ENCODE measurements at regions not wholly inside any gene's neighbourhood (a gene's known extent, or its start where the extent isn't known, plus 50 kb on each side); places are given as distances from the start of the nearest gene placed in this dataset.
"Not testable (repeated sequence)": the region's sequence is repeated elsewhere in the genome, so short reads cannot be mapped to it uniquely, and the experiment has no call there.

GRCh38 chr5:143659599-143660238 is 152.2 kb upstream of the HMHB1 start:
- DNase-seq: no peak

GRCh38 chr5:143658956-143659355 is 153.0 kb upstream of the HMHB1 start:
- DNase-seq: no peak

- peak; percentile 17 for DNase-seq
These were observed 154.2 kb upstream of the HMHB1 start for GRCh38 chr5:143657647-143658285.

GRCh38 chr5:143653766-143654282 is 158.1 kb upstream of the HMHB1 start:
- no peak for DNase-seq

GRCh38 chr5:143653256-143653655 is 158.7 kb upstream of the HMHB1 start:
- no peak for DNase-seq

GRCh38 chr5:143652108-143652700 is 159.8 kb upstream of the HMHB1 start:
- no peak for DNase-seq

- no peak for DNase-seq
These were observed 161.9 kb upstream of the HMHB1 start for GRCh38 chr5:143649937-143650621.

GRCh38 chr5:143648696-143649095 is 163.3 kb upstream of the HMHB1 start:
- DNase-seq: peak; percentile 29

- DNase-seq: no peak
These were observed 165.0 kb upstream of the HMHB1 start for GRCh38 chr5:143646961-143647360.

- no peak for DNase-seq
These were observed 166.6 kb upstream of the HMHB1 start for GRCh38 chr5:143645356-143645755.

GRCh38 chr5:143644727-143645126 is 167.2 kb upstream of the HMHB1 start:
- no peak for DNase-seq

- DNase-seq: no peak
These were observed 169.2 kb upstream of the HMHB1 start for GRCh38 chr5:143642791-143643190.

- DNase-seq: no peak
These were observed 170.2 kb upstream of the HMHB1 start for GRCh38 chr5:143641549-143642355.

GRCh38 chr5:143638654-143639053 is 173.3 kb upstream of the HMHB1 start:
- no peak for DNase-seq

- DNase-seq: no peak
These were observed 174.9 kb upstream of the HMHB1 start for GRCh38 chr5:143636931-143637528.

- DNase-seq: no peak
These were observed 176.1 kb upstream of the HMHB1 start for GRCh38 chr5:143635888-143636287.

- peak; percentile 29 for DNase-seq
These were observed 176.7 kb upstream of the HMHB1 start for GRCh38 chr5:143635146-143635752.

GRCh38 chr5:143634689-143635088 is 177.3 kb upstream of the HMHB1 start:
- DNase-seq: no peak

- no peak for DNase-seq
These were observed 181.9 kb upstream of the HMHB1 start for GRCh38 chr5:143629871-143630659.

- DNase-seq: not testable (repeated sequence)
These were observed 186.9 kb upstream of the HMHB1 start for GRCh38 chr5:143625048-143625447.

- no peak for DNase-seq
These were observed 187.5 kb upstream of the HMHB1 start for GRCh38 chr5:143624465-143624864.
